ENCODE measurements at regions not wholly inside any gene's neighbourhood (a gene's known extent, or its start where the extent isn't known, plus 50 kb on each side); places are given as distances from the start of the nearest gene placed in this dataset.

GRCh38 chr9:108103046-108103693, 613.6 kb upstream of the KLF4 start:
- DNase-seq (ENCODE audit: low spot score): peak; percentile 19

DNA sequence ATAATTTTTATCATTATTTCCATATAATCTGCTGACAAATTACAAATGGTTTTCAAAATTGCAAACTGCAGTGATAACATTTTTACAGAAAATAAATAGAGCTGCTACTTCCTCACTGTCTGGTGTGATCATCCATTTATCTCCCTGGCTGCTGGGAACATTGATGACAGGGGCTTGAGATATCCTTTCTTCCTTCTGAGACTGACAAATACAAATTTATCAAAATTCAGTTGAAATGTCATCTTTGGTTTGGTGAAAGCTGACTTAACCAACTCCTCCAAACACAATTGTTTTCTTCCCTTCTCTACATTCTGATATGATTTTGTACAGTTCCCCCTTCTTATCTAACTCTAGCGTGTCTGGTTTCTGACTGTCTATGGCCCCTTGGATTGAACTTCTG, 611.8 kb upstream of the KLF4 start:
- DNase-seq (ENCODE audit: low spot score): no peak

DNA sequence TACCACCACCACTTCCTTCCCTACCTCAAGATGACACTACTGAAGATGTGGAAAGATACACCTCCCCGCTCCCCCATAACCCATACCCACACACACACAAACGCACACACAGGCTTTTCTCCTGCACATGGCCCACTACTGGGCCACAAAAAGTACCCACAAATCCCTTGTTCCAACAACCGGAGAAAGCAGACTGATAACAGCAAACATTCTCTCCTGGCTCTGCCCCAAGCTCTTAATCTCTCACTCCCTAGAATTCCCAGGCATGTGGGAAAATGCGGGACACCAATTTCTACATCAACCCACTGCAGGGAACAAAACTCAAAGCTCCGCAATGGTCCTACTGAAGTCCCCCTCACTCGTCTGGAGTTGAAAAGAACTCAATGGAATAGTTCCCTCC, 611.0 kb upstream of the KLF4 start:
- no peak for DNase-seq (ENCODE audit: low spot score)

DNA sequence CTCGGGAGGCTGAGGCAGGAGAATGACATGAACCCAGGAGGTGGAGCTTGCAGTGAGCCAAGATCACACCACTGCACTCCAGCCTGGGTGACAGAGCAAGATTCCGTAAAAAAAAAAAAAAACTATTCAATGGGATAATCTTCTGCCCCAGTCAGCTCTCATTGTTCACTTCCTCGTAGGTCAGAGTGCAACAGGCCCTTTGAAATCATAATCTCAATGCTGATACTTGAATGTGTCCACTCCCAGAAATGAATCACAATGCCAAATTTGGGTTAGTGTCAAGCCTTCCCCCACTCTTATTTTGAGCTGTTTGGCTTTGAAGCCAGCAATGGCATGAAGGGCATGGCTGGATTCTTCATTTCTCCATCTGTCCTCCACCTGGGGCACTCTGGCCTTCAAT, 610.3 kb upstream of the KLF4 start:
- DNase-seq (ENCODE audit: low spot score): no peak

DNA sequence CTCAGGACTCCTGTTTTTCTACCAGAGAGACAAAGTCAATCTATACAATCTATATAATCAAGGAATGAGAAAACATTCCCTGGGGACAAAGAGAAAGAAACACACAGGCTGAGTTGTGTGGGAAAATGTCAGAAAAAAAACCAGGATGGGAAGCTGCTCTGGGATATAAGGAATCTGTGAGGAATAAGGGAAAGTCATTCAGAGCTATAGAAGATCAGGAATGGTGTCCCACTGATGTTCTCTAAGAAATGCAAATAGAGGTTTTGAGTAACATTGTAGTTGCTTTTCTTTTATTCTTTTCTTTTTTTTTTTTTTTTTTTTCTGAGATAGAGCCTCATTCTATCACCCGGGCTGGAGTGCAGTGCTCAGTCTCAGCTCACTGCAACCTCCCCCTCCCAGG, 605.9 kb upstream of the KLF4 start:
- no peak for DNase-seq (ENCODE audit: low spot score)

- peak; percentile 26 for DNase-seq (ENCODE audit: low spot score)
These were observed 605.1 kb upstream of the KLF4 start for GRCh38 chr9:108094676-108094993.

DNA sequence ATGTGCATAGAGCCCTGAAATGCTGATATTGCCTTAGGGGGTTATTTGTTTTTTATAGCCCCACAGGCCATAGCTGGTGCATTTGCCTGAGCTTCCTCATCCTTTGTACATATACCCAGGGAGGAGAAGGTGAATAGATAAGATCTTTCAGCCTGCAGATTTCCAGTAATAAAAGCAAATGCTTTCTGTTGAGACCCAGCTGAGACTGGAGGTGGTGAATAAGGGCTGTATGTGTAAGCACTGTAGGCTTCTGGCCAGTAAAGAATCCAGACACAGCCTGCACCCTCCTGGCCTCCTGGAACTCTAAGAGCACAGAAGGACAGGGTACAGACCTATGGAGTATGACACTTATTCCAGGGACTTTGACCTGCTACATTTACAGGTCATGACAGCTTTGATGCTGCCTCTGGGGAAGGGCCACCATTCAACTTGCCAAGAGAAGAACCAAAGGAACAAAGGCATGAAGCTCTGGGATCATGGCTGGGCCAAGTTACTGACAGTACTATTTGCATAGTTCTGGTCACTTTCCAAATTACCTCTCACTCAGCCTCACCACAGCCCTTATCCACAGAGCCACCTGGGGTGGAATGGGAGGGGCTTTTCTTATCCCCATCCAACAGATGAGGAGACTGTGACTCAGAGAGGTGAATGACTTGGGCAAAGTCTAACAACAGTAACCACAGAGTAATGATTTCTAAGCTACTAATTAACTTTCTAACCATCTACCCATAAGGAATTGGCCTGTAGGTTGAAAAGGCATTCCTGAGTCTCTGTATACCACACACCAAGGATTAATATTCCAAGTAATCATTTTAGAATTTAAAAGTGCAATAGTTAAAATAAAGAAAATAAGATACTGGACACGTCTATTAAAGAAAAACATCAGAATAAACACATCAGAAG, 604.5 kb upstream of the KLF4 start:
- DNase-seq (ENCODE audit: low spot score): no peak

DNA sequence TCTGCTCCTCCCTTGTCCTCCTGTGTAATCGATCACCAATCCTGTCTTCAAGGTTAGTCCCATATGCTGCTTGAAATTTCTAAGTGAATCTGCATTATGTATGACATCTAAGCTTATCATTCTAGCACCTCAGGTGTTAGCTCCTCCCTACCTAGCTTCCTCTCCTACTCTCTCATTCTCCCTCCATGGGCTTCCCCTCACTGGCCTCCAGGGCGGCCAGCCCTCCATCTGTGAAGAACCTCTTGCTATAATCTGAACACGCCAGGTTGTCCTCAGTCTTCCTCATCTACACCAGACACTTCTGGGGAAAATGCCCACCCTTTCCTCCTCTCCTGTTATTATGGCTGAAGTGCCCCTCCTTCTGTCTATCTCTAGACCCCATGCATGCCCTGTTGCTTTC, 599.3 kb upstream of the KLF4 start:
- DNase-seq (ENCODE audit: low spot score): no peak

- DNase-seq (ENCODE audit: low spot score): no peak
These were observed 598.2 kb upstream of the KLF4 start for GRCh38 chr9:108087781-108088180.

- no peak for DNase-seq (ENCODE audit: low spot score)
These were observed 597.1 kb upstream of the KLF4 start for GRCh38 chr9:108086624-108087023.

DNA sequence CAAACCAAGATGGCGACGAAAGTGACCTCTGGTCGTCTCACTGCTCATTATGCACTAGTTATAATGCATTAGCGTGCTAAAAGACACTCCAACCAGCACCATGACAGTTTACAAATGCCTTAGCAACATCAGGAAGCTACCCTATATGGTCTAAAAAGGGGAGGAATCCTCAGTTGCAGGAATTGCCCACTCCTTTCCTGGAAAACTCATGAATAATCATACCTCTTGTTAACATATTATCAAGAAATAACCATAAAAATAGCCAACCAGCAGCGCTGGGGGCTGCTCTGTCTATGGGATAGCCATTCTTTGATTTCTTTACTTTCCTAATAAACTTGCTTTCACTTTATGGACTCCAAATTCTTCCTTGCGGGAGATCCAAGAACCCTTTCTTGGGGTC, 595.7 kb upstream of the KLF4 start:
- no peak for DNase-seq (ENCODE audit: low spot score)

- DNase-seq (ENCODE audit: low spot score): no peak
These were observed 594.3 kb upstream of the KLF4 start for GRCh38 chr9:108083796-108084352.

- no peak for DNase-seq (ENCODE audit: low spot score)
These were observed 593.7 kb upstream of the KLF4 start for GRCh38 chr9:108083160-108083750.

GRCh38 chr9:108081112-108081511, 591.5 kb upstream of the KLF4 start:
- DNase-seq (ENCODE audit: low spot score): no peak

- no peak for DNase-seq (ENCODE audit: low spot score)
These were observed 590.7 kb upstream of the KLF4 start for GRCh38 chr9:108080285-108080684.

DNA sequence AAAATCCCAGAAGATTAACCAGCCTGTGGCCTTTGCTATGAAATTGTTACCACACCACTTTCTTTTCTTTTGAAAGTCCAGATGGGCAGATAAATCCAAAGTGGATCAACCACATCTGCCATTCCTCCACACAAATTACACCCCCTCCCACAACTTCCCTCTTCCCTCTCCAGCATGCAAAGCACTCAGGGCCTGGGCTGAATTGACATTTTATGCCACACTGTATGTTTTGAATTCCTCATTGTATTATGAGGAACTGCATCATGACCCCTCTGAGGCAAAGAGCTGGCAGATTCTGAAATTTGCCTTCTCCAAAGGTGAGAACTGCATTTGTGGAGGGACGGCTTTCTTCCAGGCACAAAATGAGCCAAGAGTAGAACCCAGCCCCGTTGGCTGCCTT, 589.2 kb upstream of the KLF4 start:
- no peak for DNase-seq (ENCODE audit: low spot score)

GRCh38 chr9:108078375-108078774, 588.8 kb upstream of the KLF4 start:
- no peak for DNase-seq (ENCODE audit: low spot score)

GRCh38 chr9:108077556-108077955, 588.0 kb upstream of the KLF4 start:
- DNase-seq (ENCODE audit: low spot score): no peak

- DNase-seq (ENCODE audit: low spot score): no peak
These were observed 585.3 kb upstream of the KLF4 start for GRCh38 chr9:108074900-108075299.

DNA sequence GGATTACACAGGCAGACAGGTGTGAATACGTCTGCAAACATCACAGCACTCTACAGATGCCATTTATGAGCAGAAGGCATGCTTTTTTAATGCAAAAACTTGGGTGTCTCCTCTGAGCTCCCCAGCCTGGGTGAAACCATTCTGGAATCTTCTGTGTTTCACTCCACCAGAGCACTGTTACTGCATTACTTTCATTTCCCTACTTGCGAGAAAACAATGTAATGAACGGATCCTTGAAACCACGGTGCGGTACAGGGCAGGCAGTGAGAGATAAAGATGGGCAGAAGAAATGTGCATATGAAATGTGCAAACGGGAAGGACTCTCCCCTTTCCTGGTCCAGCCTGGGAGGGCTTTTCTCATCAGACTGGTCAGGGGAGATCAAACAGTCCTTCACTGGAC, 584.3 kb upstream of the KLF4 start:
- no peak for DNase-seq (ENCODE audit: low spot score)

DNA sequence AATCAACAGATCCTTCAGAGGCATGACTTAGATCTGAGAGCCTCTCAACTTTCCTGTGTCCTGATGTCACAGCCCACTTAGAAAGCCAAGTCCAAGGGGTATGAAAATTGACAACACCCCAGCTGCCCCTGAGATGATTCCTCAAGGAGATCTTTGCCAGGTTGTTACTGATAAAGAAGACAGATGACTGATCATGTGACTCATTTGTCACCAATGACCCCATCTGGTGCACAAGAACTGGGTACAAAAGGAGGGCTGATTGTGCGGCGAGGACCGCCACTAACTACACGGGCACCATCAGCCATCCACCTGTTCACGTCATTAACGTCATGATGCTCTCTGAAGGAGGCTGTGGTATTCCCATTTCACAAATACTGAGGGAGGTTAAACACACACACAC, 583.2 kb upstream of the KLF4 start:
- DNase-seq (ENCODE audit: low spot score): no peak

- no peak for DNase-seq (ENCODE audit: low spot score)
These were observed 581.3 kb upstream of the KLF4 start for GRCh38 chr9:108070861-108071260.

- no peak for DNase-seq (ENCODE audit: low spot score)
These were observed 580.4 kb upstream of the KLF4 start for GRCh38 chr9:108069991-108070390.
